K562 (cell line): ENCODE measurements at regions not wholly inside any gene's neighbourhood (a gene's known extent, or its start where the extent isn't known, plus 50 kb on each side); places are given as distances from the start of the nearest gene placed in this dataset.
A peak's percentile ranks its signal among the peaks of the same experiment; 100 is the strongest.

Experiments
- ATF7 ChIP-seq: fragments of 450-650 bp; IDR thresholded peaks from 2 replicates; pipeline ENCODE4 v1.7.1; 2014; ENCODE audit warnings: mild to moderate bottlenecking, moderate library complexity
- ETV5 ChIP-seq: sonication (generic); formaldehyde crosslinking; IDR thresholded peaks from 2 replicates; pipeline ENCODE4 v1.4.0; 2020; ENCODE audit warnings: low read depth, mild to moderate bottlenecking, missing genetic modification reagents
- GATA2 ChIP-seq: sonication (generic); formaldehyde crosslinking; IDR thresholded peaks from 2 replicates; pipeline ENCODE4 v1.4.0; 2020; ENCODE audit warnings: mild to moderate bottlenecking, missing genetic modification reagents
- HNRNPUL1 ChIP-seq: fragments of 200-400 bp; formaldehyde crosslinking; IDR thresholded peaks from 2 replicates; pipeline ENCODE4 v1.6.1; 2017; ENCODE audit warnings: low read length
- MBD2 ChIP-seq: sonication (generic); IDR thresholded peaks from 2 replicates; pipeline ENCODE4 v1.6.1; 2016; ENCODE audit warnings: low read depth, borderline replicate concordance
- MTA3 ChIP-seq: fragments of 450-650 bp; formaldehyde crosslinking; IDR thresholded peaks from 2 replicates; pipeline ENCODE4 v1.6.1; 2017; ENCODE audit warnings: mild to moderate bottlenecking, borderline replicate concordance
- STAT5A ChIP-seq: IDR thresholded peaks from 2 replicates; pipeline ENCODE4 v1.6.1; 2012; ENCODE audit warnings: low read length, inconsistent platforms, borderline replicate concordance
- TEAD4 ChIP-seq, 2 experiments: sonication (generic) in 1 of 2; formaldehyde crosslinking in 1 of 2; IDR thresholded peaks; 2 replicates each; pipeline versions ENCODE4 v1.6.1 to v1.8.0; 2012 to 2022; ENCODE audit warnings: borderline replicate concordance in 1 of 2, inconsistent platforms in 1 of 2, low read length in 1 of 2, mild to moderate bottlenecking in 1 of 2, missing genetic modification reagents in 1 of 2
- TRIM28 ChIP-seq: fragments of 450-650 bp; IDR thresholded peaks from 2 replicates; pipeline ENCODE4 v1.6.1; 2017
- ZBED1 ChIP-seq: IDR thresholded peaks from 2 replicates; pipeline ENCODE4 v1.6.1; 2014
- ZEB2 ChIP-seq: fragments of 450-650 bp; IDR thresholded peaks from 2 replicates; pipeline ENCODE4 v1.6.1; 2016
- TF ChIP-seq, protein P1 (sequence below): fragments of 200-800 bp; sonication (Bioruptor generic); IDR thresholded peaks from 2 replicates; pipeline ENCODE4 v1.6.1; 2016; ENCODE audit warnings: missing genetic modification characterization, missing compliant biosample characterization
- TF ChIP-seq, protein P2 (sequence below), 2 experiments: fragments of 450-650 bp in 1 of 2; sonication (generic) in 1 of 2; formaldehyde crosslinking in 1 of 2; IDR thresholded peaks in 1 of 2; conservative IDR thresholded peaks in 1 of 2; 2 replicates each; pipeline versions ENCODE4 v1.6.1 to v1.8.1; 2016 to 2023; ENCODE audit warnings: mild to moderate bottlenecking in 2 of 2, moderate library complexity in 2 of 2, inconsistent platforms in 1 of 2, missing genetic modification reagents in 1 of 2
- TF ChIP-seq, protein P3 (sequence below): sonication (generic); formaldehyde crosslinking; IDR thresholded peaks from 2 replicates; pipeline ENCODE4 v1.8.0; 2023; ENCODE audit warnings: missing genetic modification reagents, mild to moderate bottlenecking, borderline replicate concordance
- TF ChIP-seq, protein P4 (sequence below), 2 experiments: IDR thresholded peaks; 2 replicates each; pipeline ENCODE4 v1.6.1; 2011; ENCODE audit warnings: borderline replicate concordance in 1 of 2, control low read depth in 1 of 2, low read depth in 1 of 2, low read length in 1 of 2, mild to moderate bottlenecking in 1 of 2, mixed read lengths in 1 of 2, moderate library complexity in 1 of 2; ENCODE audit not compliant: insufficient read depth in 1 of 2, insufficient read length in 1 of 2, poor library complexity in 1 of 2, severe bottlenecking in 1 of 2; ENCODE audit errors: extremely low read depth in 1 of 2

DNA sequence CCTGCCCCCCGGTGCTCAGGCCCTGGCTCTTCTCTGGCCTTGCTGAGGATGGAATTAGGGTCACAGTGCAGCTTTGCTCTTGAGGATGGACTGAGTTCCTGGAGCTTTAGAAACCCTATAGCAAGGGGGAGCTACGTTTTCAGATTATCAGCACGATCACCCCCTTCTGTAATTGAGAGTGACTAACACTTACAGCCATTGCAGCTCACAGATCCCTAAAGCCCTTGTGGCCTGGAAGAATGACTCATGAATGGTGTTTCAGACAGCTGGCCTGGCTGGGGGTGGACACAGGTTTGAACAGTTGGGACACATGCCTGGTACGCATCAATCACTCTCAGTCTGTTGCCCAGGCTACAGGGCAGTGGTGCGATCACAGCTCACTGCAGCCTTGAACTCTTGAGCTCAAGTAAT lies 79.7 kb upstream of the IGFBP5 start (continued):
- TF ChIP-seq TEAD4 (IDR thresholded peaks at IDR 0.05; ENCODE audit: low read length) = peak; percentile 78
- no peak for TF ChIP-seq TEAD4 (CRISPR knock-in tag; IDR thresholded peaks at IDR 0.05; ENCODE audit: borderline replicate concordance)
- TF ChIP-seq ZEB2 = peak; percentile 44; the same call in 1 of the 2 replicates
- no peak for TF ChIP-seq ETV5 (CRISPR knock-in tag)
- TF ChIP-seq MTA3 = 0 out of 2 replicates have a peak, but pooled peaks have one; percentile 26
- TF ChIP-seq, protein P1, sequence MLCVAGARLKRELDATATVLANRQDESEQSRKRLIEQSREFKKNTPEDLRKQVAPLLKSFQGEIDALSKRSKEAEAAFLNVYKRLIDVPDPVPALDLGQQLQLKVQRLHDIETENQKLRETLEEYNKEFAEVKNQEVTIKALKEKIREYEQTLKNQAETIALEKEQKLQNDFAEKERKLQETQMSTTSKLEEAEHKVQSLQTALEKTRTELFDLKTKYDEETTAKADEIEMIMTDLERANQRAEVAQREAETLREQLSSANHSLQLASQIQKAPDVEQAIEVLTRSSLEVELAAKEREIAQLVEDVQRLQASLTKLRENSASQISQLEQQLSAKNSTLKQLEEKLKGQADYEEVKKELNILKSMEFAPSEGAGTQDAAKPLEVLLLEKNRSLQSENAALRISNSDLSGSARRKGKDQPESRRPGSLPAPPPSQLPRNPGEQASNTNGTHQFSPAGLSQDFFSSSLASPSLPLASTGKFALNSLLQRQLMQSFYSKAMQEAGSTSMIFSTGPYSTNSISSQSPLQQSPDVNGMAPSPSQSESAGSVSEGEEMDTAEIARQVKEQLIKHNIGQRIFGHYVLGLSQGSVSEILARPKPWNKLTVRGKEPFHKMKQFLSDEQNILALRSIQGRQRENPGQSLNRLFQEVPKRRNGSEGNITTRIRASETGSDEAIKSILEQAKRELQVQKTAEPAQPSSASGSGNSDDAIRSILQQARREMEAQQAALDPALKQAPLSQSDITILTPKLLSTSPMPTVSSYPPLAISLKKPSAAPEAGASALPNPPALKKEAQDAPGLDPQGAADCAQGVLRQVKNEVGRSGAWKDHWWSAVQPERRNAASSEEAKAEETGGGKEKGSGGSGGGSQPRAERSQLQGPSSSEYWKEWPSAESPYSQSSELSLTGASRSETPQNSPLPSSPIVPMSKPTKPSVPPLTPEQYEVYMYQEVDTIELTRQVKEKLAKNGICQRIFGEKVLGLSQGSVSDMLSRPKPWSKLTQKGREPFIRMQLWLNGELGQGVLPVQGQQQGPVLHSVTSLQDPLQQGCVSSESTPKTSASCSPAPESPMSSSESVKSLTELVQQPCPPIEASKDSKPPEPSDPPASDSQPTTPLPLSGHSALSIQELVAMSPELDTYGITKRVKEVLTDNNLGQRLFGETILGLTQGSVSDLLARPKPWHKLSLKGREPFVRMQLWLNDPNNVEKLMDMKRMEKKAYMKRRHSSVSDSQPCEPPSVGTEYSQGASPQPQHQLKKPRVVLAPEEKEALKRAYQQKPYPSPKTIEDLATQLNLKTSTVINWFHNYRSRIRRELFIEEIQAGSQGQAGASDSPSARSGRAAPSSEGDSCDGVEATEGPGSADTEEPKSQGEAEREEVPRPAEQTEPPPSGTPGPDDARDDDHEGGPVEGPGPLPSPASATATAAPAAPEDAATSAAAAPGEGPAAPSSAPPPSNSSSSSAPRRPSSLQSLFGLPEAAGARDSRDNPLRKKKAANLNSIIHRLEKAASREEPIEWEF (CRISPR knock-in tag) = no peak
- TF ChIP-seq GATA2 (CRISPR knock-in tag) = peak; percentile 85
- TF ChIP-seq, protein P2, sequence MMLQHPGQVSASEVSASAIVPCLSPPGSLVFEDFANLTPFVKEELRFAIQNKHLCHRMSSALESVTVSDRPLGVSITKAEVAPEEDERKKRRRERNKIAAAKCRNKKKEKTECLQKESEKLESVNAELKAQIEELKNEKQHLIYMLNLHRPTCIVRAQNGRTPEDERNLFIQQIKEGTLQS (IDR thresholded peaks at IDR 0.05) = peak; percentile 95
- TF ChIP-seq, protein P2 (CRISPR knock-in tag; conservative IDR thresholded peaks at IDR 0.05) = peak; percentile 79
- no peak for TF ChIP-seq TRIM28
- TF ChIP-seq, protein P3, sequence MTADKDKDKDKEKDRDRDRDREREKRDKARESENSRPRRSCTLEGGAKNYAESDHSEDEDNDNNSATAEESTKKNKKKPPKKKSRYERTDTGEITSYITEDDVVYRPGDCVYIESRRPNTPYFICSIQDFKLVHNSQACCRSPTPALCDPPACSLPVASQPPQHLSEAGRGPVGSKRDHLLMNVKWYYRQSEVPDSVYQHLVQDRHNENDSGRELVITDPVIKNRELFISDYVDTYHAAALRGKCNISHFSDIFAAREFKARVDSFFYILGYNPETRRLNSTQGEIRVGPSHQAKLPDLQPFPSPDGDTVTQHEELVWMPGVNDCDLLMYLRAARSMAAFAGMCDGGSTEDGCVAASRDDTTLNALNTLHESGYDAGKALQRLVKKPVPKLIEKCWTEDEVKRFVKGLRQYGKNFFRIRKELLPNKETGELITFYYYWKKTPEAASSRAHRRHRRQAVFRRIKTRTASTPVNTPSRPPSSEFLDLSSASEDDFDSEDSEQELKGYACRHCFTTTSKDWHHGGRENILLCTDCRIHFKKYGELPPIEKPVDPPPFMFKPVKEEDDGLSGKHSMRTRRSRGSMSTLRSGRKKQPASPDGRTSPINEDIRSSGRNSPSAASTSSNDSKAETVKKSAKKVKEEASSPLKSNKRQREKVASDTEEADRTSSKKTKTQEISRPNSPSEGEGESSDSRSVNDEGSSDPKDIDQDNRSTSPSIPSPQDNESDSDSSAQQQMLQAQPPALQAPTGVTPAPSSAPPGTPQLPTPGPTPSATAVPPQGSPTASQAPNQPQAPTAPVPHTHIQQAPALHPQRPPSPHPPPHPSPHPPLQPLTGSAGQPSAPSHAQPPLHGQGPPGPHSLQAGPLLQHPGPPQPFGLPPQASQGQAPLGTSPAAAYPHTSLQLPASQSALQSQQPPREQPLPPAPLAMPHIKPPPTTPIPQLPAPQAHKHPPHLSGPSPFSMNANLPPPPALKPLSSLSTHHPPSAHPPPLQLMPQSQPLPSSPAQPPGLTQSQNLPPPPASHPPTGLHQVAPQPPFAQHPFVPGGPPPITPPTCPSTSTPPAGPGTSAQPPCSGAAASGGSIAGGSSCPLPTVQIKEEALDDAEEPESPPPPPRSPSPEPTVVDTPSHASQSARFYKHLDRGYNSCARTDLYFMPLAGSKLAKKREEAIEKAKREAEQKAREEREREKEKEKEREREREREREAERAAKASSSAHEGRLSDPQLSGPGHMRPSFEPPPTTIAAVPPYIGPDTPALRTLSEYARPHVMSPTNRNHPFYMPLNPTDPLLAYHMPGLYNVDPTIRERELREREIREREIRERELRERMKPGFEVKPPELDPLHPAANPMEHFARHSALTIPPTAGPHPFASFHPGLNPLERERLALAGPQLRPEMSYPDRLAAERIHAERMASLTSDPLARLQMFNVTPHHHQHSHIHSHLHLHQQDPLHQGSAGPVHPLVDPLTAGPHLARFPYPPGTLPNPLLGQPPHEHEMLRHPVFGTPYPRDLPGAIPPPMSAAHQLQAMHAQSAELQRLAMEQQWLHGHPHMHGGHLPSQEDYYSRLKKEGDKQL (CRISPR knock-in tag) = no peak
- no peak for TF ChIP-seq HNRNPUL1
- peak; percentile 34; the same call in 1 of the 2 replicates for TF ChIP-seq STAT5A
- TF ChIP-seq ATF7 = peak; percentile 81
- TF ChIP-seq MBD2 = 0 out of 2 replicates have a peak, but pooled peaks have one; percentile 38
- peak; percentile 58; the same call in 1 of the 2 replicates for TF ChIP-seq ZBED1
- TF ChIP-seq, protein P4, sequence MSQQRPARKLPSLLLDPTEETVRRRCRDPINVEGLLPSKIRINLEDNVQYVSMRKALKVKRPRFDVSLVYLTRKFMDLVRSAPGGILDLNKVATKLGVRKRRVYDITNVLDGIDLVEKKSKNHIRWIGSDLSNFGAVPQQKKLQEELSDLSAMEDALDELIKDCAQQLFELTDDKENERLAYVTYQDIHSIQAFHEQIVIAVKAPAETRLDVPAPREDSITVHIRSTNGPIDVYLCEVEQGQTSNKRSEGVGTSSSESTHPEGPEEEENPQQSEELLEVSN (IDR thresholded peaks at IDR 0.05; ENCODE audit: borderline replicate concordance in 1 of 2, extremely low read depth in 1 of 2, insufficient read depth in 1 of 2, insufficient read length in 1 of 2, low read depth in 1 of 2, low read length in 1 of 2, poor library complexity in 1 of 2, severe bottlenecking in 1 of 2) = peak in 1 of 2 experiments; percentile 27
